Kidney (tissue), 13 donors: ENCODE measurements at regions not wholly inside any gene's neighbourhood (a gene's known extent, or its start where the extent isn't known, plus 50 kb on each side); places are given as distances from the start of the nearest gene placed in this dataset.

ENCODE experiments used
- DNase-seq, 5 donors: peaks; one replicate each; pipeline ENCODE4 v3.0.0-alpha.2; 2013 to 2020
- FAIRE-seq: peaks from 2 replicates; lab custom pipeline; 2012; peaks lifted over from hg19 to GRCh38; lab: Jason Lieb, UNC
- H3K27ac ChIP-seq, 2 donors: one replicate each; pipeline ENCODE4 v1.7.0; 2013; ENCODE audit warnings: low read depth in 2 of 2, low read length in 2 of 2, inconsistent platforms in 1 of 2
- H3K27me3 ChIP-seq: one replicate; pipeline ENCODE4 v1.7.1; 2013; ENCODE audit warnings: low read length, inconsistent platforms; ENCODE audit not compliant: control insufficient read depth, insufficient read depth
- H3K36me3 ChIP-seq, 3 donors: one replicate each; pipeline versions ENCODE4 v1.7.0 to v1.7.1; 2013; ENCODE audit warnings: low read length in 3 of 3, control low read depth in 1 of 3, inconsistent platforms in 1 of 3; ENCODE audit not compliant: insufficient read depth in 3 of 3, control insufficient read depth in 2 of 3
- H3K4me1 ChIP-seq, 3 donors: one replicate each; pipeline versions ENCODE4 v1.7.0 to v1.7.1; 2013; ENCODE audit warnings: low read length in 3 of 3, inconsistent platforms in 1 of 3, low read depth in 1 of 3; ENCODE audit not compliant: control insufficient read depth in 2 of 3, insufficient read depth in 2 of 3
- H3K4me3 ChIP-seq, 3 donors: one replicate each; pipeline versions ENCODE4 v1.7.0 to v1.8.1; 2013; ENCODE audit warnings: low read length in 3 of 3, control low read depth in 1 of 3, inconsistent platforms in 1 of 3
- H3K9ac ChIP-seq, 3 donors: one replicate each; pipeline versions ENCODE4 v1.7.0 to v1.7.1; 2013; ENCODE audit warnings: low read length in 3 of 3, control low read depth in 1 of 3, inconsistent platforms in 1 of 3
- H3K9me3 ChIP-seq, 3 donors: one replicate each; pipeline versions ENCODE4 v1.7.0 to v1.7.1; 2013; ENCODE audit warnings: low read length in 3 of 3, control low read depth in 1 of 3, inconsistent platforms in 1 of 3; ENCODE audit not compliant: control insufficient read depth in 2 of 3, insufficient read depth in 1 of 3
- CTCF ChIP-seq: IDR thresholded peaks from 3 replicates; pipeline ENCODE4 v1.5.1; 2012; ENCODE audit warnings: mild to moderate bottlenecking, moderate library complexity, borderline replicate concordance; ENCODE audit not compliant: insufficient read depth; ENCODE audit errors: extremely low read depth
- intact Hi-C: fragments of 100-400 bp; cut with DNase I; formaldehyde crosslinking; loops from one replicate; pipeline ENCODE4 v1.11.1; 2022
- donor health status: control.
- donor health status: control.
- donor health status: control.
- donor health status: control.
- donor health status: control.
- donor health status: DM: yes; HTN: yes; CAD: no.
- donor health status: Normal renal cell carcinoma (clear cell type).

GRCh38 chr5:63170486-63170885 lies 591.9 kb downstream of the LRRC70 start:
- FAIRE-seq (no peak), DNase-seq (peak in 2 of 5 donors; percentile 21 to 38)
- TF ChIP-seq CTCF = no peak
- Histone ChIP-seq H3K4me1 (no peaks in the 10 kb centered on the region), H3K9ac (no peak overlapping the region), H3K27me3 (no peaks in the 10 kb centered on the region), H3K36me3 (no peaks in the 10 kb centered on the region), H3K4me3 (no peak overlapping the region), H3K9me3 (no peaks in the 10 kb centered on the region), H3K27ac (no peak overlapping the region)
- intact Hi-C loops = no loop called here

GRCh38 chr5:63164838-63165535 lies 586.4 kb downstream of the LRRC70 start:
- Histone ChIP-seq H3K9me3 (no peaks in the 10 kb centered on the region), H3K36me3 (no peaks in the 10 kb centered on the region), H3K4me1 (no peaks in the 10 kb centered on the region), H3K27ac (no peak overlapping the region), H3K27me3 (no peaks in the 10 kb centered on the region), H3K9ac (no peak overlapping the region), H3K4me3 (no peak overlapping the region)
- TF ChIP-seq CTCF = no peak
- DNase-seq (no peak), FAIRE-seq (no peak)
- intact Hi-C loops = no loop called here

GRCh38 chr5:63164339-63164738 lies 585.7 kb downstream of the LRRC70 start:
- Histone ChIP-seq H3K27me3 (no peaks in the 10 kb centered on the region), H3K9ac (no peak overlapping the region), H3K36me3 (no peaks in the 10 kb centered on the region), H3K4me3 (no peak overlapping the region), H3K9me3 (no peaks in the 10 kb centered on the region), H3K27ac (no peak overlapping the region), H3K4me1 (no peaks in the 10 kb centered on the region)
- TF ChIP-seq CTCF = no peak
- no peak for DNase-seq
- intact Hi-C loops = no loop called here
- no peak for FAIRE-seq

GRCh38 chr5:63155310-63155631 lies 576.7 kb downstream of the LRRC70 start:
- Histone ChIP-seq H3K4me1 (no peaks in the 10 kb centered on the region), H3K27me3 (no peaks in the 10 kb centered on the region), H3K9me3 (no peaks in the 10 kb centered on the region), H3K36me3 (no peaks in the 10 kb centered on the region), H3K27ac (no peak overlapping the region), H3K4me3 (no peak overlapping the region), H3K9ac (no peak overlapping the region)
- DNase-seq (no peak), FAIRE-seq (no peak)
- TF ChIP-seq CTCF = no peak
- intact Hi-C loops = no loop called here
